ENCODE measurements at regions not wholly inside any gene's neighbourhood (a gene's known extent, or its start where the extent isn't known, plus 50 kb on each side); places are given as distances from the start of the nearest gene placed in this dataset.
A peak's percentile ranks its signal among the peaks of the same experiment; 100 is the strongest.

DNA sequence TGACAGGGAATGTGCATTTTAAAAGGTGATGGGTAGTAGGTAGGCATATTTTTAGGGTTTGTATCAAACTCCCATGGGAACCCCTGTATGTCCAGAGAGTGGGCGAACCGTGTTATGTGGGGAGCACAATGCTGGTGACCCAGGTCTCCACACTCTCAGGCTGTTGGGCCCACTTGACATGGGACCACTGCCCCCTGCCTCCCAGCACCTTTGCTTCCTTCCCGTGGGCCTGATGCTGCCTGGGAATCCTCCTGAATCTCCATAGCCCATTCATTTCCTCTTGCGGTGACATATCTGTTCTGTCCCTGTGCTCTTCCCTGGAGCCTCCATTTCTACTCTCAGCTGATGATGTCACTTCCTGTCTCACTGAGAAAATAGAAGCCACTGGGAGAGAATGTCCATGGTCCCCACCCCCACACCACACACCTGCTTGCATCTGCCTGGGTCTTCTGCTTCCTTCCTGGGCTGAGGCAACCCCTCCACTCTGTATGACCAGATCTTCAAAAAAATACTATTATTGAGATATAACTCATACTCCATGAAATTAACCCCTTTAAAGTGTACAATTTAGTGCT lies 55.8 kb upstream of the THY1 start:
- no peak for DNase-seq (ENCODE audit: low read depth in 2 of 3, low spot score in 2 of 3)

DNA sequence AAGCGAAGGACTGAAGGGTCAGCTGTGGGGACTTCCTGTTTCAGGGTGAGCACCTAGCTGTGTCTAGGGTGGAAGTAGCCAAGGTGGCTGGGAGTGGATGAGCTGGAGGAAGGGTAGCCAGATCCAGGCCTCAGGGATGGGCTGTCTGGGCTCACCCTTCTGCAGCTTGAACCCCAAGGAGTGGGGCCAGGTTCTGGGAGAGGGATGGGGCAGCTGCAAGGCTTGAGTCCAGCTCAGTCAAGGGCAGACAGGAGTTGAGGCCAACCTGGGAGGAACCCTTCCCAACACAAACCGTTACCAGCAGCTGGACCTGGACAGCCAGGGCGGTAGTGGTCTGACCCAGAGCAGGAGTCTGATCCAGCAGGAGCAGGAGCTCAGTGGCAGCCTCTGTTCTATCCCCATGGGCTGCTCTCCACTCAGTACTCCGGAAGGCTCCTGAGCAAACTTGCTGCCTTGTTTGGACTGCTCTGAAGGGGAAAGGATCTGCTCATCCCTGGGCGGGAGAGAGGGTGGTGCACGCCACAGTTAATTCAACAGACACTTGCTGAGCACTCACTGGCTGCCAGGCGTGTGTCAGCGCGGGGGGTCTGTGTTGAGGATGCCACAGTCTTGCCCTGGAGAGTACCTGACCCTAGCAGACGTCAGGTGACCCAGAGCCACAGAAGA lies 53.8 kb upstream of the THY1 start:
- no peak for DNase-seq (ENCODE audit: low read depth in 2 of 3, low spot score in 2 of 3)

DNA sequence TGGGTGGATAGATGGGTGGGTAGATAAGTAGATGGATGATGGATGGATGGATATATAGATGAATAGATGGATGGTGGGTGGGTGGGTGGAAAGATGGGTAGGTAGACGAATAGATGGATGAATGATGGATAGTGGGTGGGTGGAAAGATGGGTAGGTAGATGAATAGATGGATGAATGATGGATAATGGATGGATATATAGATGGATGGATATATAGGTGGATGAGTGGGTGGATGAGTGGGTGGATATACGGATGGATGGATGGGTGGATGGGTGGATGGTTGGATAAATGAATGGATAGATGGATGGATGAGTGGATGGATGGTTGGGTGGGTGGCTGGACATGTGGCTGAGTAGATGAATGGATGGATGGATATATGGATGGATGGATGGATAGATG lies 53.1 kb upstream of the THY1 start:
- DNase-seq (ENCODE audit: low read depth in 2 of 3, low spot score in 2 of 3), result no peak

DNA sequence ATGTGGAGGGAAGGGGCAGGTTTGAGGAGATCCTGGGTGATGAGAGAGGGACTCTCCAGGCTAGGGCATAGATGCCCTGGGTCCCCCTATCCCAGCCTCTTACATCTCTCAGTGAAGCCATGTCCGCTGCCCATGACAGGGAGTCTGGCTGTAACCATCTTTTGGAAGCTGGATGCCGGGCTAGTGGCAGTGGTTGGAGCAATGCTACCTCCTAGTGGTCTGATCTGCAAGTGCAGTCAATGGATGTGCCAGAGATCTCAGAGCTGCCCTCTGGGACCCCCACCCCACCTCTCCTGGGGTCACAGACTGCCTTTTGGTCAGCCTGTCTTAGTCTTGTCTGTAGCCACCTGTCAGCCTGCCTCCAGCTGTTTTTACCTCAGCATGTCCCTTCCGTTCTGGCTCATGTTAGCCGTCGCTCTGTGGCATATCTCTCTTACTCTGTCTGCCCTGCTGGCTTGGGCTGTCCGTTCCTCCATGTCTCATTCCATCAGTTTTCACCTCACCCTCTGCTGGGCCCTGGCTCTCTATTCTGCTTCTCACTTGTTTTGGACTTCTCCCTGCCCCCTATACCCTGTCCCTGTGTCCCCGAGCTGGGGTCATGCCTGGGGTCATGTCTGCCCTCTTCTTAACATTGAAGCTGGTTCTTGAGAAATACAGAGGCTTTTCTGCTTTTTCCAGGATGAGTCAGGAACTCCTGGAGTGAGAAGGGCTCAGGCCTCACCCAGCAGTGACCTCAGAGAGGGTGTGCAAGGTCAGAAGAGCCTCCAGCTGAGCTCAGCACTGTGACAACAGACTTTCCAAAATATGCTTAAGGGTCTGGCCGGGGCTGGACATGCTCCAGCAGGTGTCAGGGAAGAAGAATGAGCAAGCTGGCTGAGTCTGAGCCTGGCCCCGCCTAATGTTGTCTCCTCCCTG lies 52.0 kb upstream of the THY1 start:
- peak; percentile 13 to 79 (median 51) for DNase-seq (ENCODE audit: low read depth in 2 of 3, low spot score in 2 of 3)

DNA sequence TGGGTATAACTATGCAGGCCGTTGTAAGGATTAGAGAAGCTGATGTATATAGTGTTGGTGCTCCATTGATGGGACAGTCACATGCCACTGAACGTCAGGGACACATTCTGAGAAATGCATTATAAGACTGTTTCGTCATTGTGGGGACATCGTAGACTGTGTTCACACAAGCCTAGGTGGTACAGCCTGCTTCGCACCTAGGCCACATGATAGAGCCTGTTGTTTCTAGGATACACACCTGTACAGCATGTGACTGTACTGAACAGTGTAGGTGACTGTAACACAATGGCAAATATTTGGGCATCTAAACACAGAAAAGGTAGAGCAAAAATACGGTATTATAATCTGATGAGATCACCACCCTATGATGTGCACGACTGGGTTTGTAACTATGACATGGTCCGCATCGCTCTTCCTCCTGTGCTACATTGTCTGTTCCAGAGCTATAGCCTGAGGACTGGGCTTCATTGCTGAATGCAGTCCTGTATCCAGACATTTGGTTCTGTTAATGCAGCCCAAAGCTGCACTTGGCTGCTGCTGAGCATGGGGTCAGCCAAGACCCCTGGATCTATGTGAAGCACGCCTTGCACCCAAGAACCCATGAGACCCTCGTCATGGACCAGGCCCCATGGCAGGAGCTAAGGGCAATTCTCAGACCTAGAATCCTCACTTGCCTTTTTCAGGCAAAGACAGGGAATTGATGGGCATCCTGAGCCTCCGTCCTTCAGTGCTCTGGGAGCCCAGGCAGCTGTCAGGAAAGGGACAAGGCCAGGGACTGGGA lies 51.1 kb upstream of the THY1 start:
- DNase-seq (ENCODE audit: low read depth in 2 of 3, low spot score in 2 of 3), result no peak

DNA sequence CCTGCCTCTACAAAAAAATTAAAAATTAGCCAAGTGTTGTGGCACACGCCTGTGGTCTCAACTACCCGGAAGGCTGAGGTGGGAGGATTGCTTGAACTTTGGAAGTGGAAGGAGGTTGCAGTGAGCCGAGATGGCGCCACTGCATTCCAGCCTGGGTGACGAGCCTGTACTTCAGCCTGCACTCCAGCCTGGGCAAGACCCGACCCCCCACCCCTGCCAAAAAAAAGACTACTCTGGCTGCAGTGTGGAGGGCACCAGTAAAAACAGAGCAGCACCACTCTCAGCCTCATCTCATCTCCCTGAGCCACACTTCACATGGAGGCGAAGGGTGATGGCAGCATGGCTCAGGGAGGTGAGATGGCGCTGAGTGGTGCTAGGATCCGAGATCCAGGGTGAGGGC lies 50.3 kb upstream of the THY1 start:
- no peak for DNase-seq (ENCODE audit: low read depth in 2 of 3, low spot score in 2 of 3)

DNA sequence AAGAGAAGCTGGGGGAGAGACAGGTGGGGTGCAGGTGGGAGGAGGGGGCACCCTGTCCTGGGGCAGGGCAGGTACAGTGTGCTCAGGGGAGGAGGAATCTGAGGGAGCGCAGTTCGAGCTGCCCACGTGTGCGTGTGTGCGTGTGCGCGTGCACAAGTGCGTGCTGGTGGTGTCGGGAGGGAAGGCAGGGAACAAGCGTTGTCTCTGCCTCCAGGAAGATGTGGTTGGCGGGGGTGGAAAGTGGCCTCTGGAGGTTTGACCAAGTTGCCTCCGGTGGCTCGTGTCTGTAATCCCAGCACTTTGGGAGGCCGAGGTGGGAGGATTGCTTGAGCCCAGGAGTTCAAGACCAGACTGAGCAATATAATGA lies 49.9 kb upstream of the THY1 start:
- no peak for DNase-seq (ENCODE audit: low read depth in 2 of 3, low spot score in 2 of 3)

Measured in hematopoietic multipotent progenitor cell (in vitro differentiated cells).